Right lobe of liver (tissue), 6 donors: ENCODE measurements at regions not wholly inside any gene's neighbourhood (a gene's known extent, or its start where the extent isn't known, plus 50 kb on each side); places are given as distances from the start of the nearest gene placed in this dataset.

ENCODE experiments used
- ATAC-seq, 4 donors: fragments of 200-7000 bp; cut with Tn5 transposase; one replicate each; pipeline ENCODE4 v1.9.1; 2020; ENCODE audit warnings: mild to moderate bottlenecking in 4 of 4, moderate library complexity in 4 of 4
- DNase-seq, 3 donors: peaks; one replicate each; pipeline ENCODE4 v3.0.0-alpha.2; 2020
- H3K27ac ChIP-seq, 3 donors: fragments of 200-600 bp; one replicate each; pipeline ENCODE4 v1.8.0; 2022
- H3K27me3 ChIP-seq, 2 donors: fragments of 200-600 bp; one replicate each; pipeline ENCODE4 v1.8.0; 2022
- H3K36me3 ChIP-seq, 4 donors: fragments of 200-600 bp; sonication (generic) in 1 of 4; one replicate each; pipeline versions ENCODE4 v1.5.1 to v1.8.0; 2017 to 2022; ENCODE audit warnings: control low read depth in 1 of 4
- H3K4me1 ChIP-seq, 4 donors: fragments of 200-600 bp; sonication (generic) in 1 of 4; one replicate each; pipeline versions ENCODE4 v1.5.1 to v1.8.0; 2017 to 2022; ENCODE audit warnings: control low read depth in 1 of 4
- H3K4me3 ChIP-seq, 3 donors: fragments of 200-600 bp; one replicate each; pipeline ENCODE4 v1.8.0; 2022
- H3K9me3 ChIP-seq, 4 donors: fragments of 200-600 bp; sonication (generic) in 1 of 4; one replicate each; pipeline versions ENCODE4 v1.5.1 to v1.8.0; 2017 to 2022; ENCODE audit warnings: control low read depth in 1 of 4
- CTCF ChIP-seq, 4 donors: fragments of 200-600 bp in 3 of 4; fragments of 450-650 bp in 1 of 4; IDR thresholded peaks; one replicate each; pipeline versions ENCODE4 v1.5.1 to v1.8.0; 2016 to 2022; ENCODE audit warnings: antibody characterized with exemption in 4 of 4, mild to moderate bottlenecking in 2 of 4
- POLR2A ChIP-seq: fragments of 450-650 bp; IDR thresholded peaks from one replicate; pipeline ENCODE4 v1.6.1; 2017; ENCODE audit warnings: antibody characterized with exemption, mild to moderate bottlenecking
- WGBS: methylation state at CpG from one replicate; pipeline ENCODE4 v1.1.6; 2018; ENCODE audit warnings: low coverage, low lambda C conversion rate; ENCODE audit not compliant: insufficient coverage; ENCODE audit errors: missing lambda C conversion rate; 5-methylcytosine and 5-hydroxymethylcytosine counted together
- intact Hi-C, 2 donors: fragments of 100-400 bp; cut with DNase I; formaldehyde crosslinking; loops; one replicate each; pipeline versions ENCODE4 v1.11.2 to v1.14.1; 2022
- donor health status: DM: no; HTN: yes; CAD: no.
- donor health status: DM: no; HTN: no; CAD: no.
- donor health status: DM: no; HTN: no; CAD: no.
- donor health status: DM: no; HTN: yes; CAD: no.
- donor health status: DM: no; HTN: yes; CAD: no.

GRCh38 chrX:87078231-87078630 lies 439.4 kb upstream of the KLHL4 start:
- H3K4me1 ChIP-seq = no peaks in the 10 kb centered on the region
- peaks cover 0 to 6% of the 10 kb centered on the region in 2 donors for H3K27me3 ChIP-seq
- intact Hi-C loops = no loop called here
- H3K4me3 ChIP-seq = no peak overlapping the region
- no peaks in the 10 kb centered on the region for H3K9me3 ChIP-seq
- DNase-seq = no peak
- WGBS = 37% methylated on average over 5 of the region's 5 CpGs
- no peak overlapping the region for H3K27ac ChIP-seq
- ATAC-seq = no peak
- H3K36me3 ChIP-seq = no peaks in the 10 kb centered on the region
- TF ChIP-seq POLR2A (no peak), CTCF (IDR thresholded peaks at IDR 0.05) (no peak)

- no peak for ATAC-seq
- intact Hi-C loops = no loop called here
- WGBS = 52% methylated on average over 3 of the region's 3 CpGs
- H3K27me3 ChIP-seq = no peaks in the 10 kb centered on the region
- no peak overlapping the region for H3K27ac ChIP-seq
- DNase-seq = no peak
- no peaks in the 10 kb centered on the region for H3K9me3 ChIP-seq
- no peak overlapping the region for H3K4me3 ChIP-seq
- no peaks in the 10 kb centered on the region for H3K4me1 ChIP-seq
- H3K36me3 ChIP-seq = no peaks in the 10 kb centered on the region
- TF ChIP-seq CTCF (IDR thresholded peaks at IDR 0.05) (no peak), POLR2A (no peak)
These were observed 419.1 kb upstream of the KLHL4 start for GRCh38 chrX:87098477-87098876.

- no peak for ATAC-seq
- H3K9me3 ChIP-seq = no peaks in the 10 kb centered on the region
- H3K4me1 ChIP-seq = no peaks in the 10 kb centered on the region
- no peak for DNase-seq
- H3K27ac ChIP-seq = no peak overlapping the region
- no peaks in the 10 kb centered on the region for H3K27me3 ChIP-seq
- WGBS = 33% methylated on average over 1 of the region's 1 CpG
- no peak overlapping the region for H3K4me3 ChIP-seq
- TF ChIP-seq CTCF (IDR thresholded peaks at IDR 0.05) = no peak
- no peak for TF ChIP-seq POLR2A
- intact Hi-C loops = no loop called here
- no peaks in the 10 kb centered on the region for H3K36me3 ChIP-seq
These were observed 412.5 kb upstream of the KLHL4 start for GRCh38 chrX:87105131-87105530.

GRCh38 chrX:87110142-87110541 lies 407.5 kb upstream of the KLHL4 start:
- Histone ChIP-seq H3K4me1 (no peaks in the 10 kb centered on the region), H3K36me3 (no peaks in the 10 kb centered on the region), H3K4me3 (no peak overlapping the region), H3K9me3 (no peaks in the 10 kb centered on the region), H3K27ac (no peak overlapping the region), H3K27me3 (no peaks in the 10 kb centered on the region)
- ATAC-seq = no peak
- WGBS = no CpG with 5 or more reads among the region's 2 CpGs
- DNase-seq = no peak
- TF ChIP-seq CTCF (IDR thresholded peaks at IDR 0.05) (no peak), POLR2A (no peak)
- intact Hi-C loops = no loop called here
